GM12878 (cell line): ENCODE measurements at regions not wholly inside any gene's neighbourhood (a gene's known extent, or its start where the extent isn't known, plus 50 kb on each side); places are given as distances from the start of the nearest gene placed in this dataset.

Source experiments
- ATAC-seq: fragments of 200-7000 bp; cut with Tn5 transposase; 3 replicates; pipeline ENCODE4 v1.9.1; 2020; ENCODE audit warnings: mild to moderate bottlenecking, moderate library complexity
- BruUV-seq: library from RNA; stranded (reverse); fragments of 400-500 nt; replicated peaks from 2 replicates; lab custom pipeline; 2021; lab: Mats Ljungman, UMichigan
- CTCF ChIA-PET: fragments of 300-600 bp; sonication (Branson Sonifier 250); formaldehyde crosslinking; extraction: SDS; loops from one replicate; lab custom pipeline; 2021; ENCODE audit warnings: inconsistent platforms; lab: Yijun Ruan, JAX
- POLR2A ChIA-PET: fragments of 350-600 bp; formaldehyde crosslinking; extraction: SDS; loops from one replicate; lab custom pipeline; 2021; ENCODE audit warnings: inconsistent platforms; lab: Charles Lee
- RAD21 ChIA-PET: fragments of 300-600 bp; sonication (Branson Sonifier 250); formaldehyde crosslinking; loops from one replicate; lab custom pipeline; 2023; ENCODE audit warnings: antibody characterized with exemption; ENCODE audit not compliant: unreplicated experiment; lab: Charles Lee
- SMC1A ChIA-PET: fragments of 300-600 bp; sonication (Branson Sonifier 250); formaldehyde crosslinking; loops from one replicate; lab custom pipeline; 2023; ENCODE audit not compliant: unreplicated experiment, uncharacterized antibody; lab: Charles Lee
- DNase-seq: peaks from one replicate; pipeline ENCODE4 v3.0.0-alpha.2; 2011; ENCODE audit warnings: low read depth, low spot score
- FAIRE-seq: peaks from 3 replicates; lab custom pipeline; 2011; peaks lifted over from hg19 to GRCh38; lab: Jason Lieb, UNC
- H2AFZ ChIP-seq: 2 replicates; pipeline ENCODE4 v1.6.0; 2011; ENCODE audit warnings: low read depth, low read length, control low read depth; ENCODE audit not compliant: control insufficient read depth
- H3K27ac ChIP-seq: 2 replicates; pipeline ENCODE4 v1.5.1; 2011; ENCODE audit warnings: control low read depth; ENCODE audit not compliant: control insufficient read depth, insufficient read depth
- H3K27me3 ChIP-seq, 2 experiments: replicated peaks in 1 of 2; 2 replicates each; pipeline versions ENCODE4 v1.6.0 to v1.6.1; 2011; ENCODE audit warnings: low read length in 1 of 2; ENCODE audit not compliant: control insufficient read depth in 2 of 2, insufficient read depth in 2 of 2
- H3K36me3 ChIP-seq, 2 experiments: 2 replicates each; pipeline ENCODE4 v1.5.1; 2011; ENCODE audit warnings: low read length in 1 of 2; ENCODE audit not compliant: control insufficient read depth in 2 of 2, insufficient read depth in 2 of 2
- H3K4me1 ChIP-seq: 2 replicates; pipeline ENCODE4 v1.6.1; 2011; ENCODE audit warnings: mild to moderate bottlenecking, low read length, moderate library complexity, mixed read lengths; ENCODE audit not compliant: control insufficient read depth, insufficient read depth
- H3K4me2 ChIP-seq: 2 replicates; pipeline ENCODE4 v1.6.0; 2011; ENCODE audit warnings: control low read depth; ENCODE audit not compliant: control insufficient read depth, insufficient read depth
- H3K4me3 ChIP-seq: fragments of 200-600 bp; sonication (generic); 2 replicates; pipeline ENCODE4 v1.5.1; 2016
- H3K79me2 ChIP-seq: 2 replicates; pipeline ENCODE4 v1.6.0; 2011; ENCODE audit warnings: low read length; ENCODE audit not compliant: control insufficient read depth, insufficient read depth
- H3K9ac ChIP-seq: 2 replicates; pipeline ENCODE4 v1.8.0; 2011; ENCODE audit warnings: low read length, control low read depth, mixed read lengths; ENCODE audit not compliant: control insufficient read depth, insufficient read depth
- H3K9me3 ChIP-seq: replicated peaks from 3 replicates; pipeline ENCODE4 v1.5.1; 2011; ENCODE audit warnings: mild to moderate bottlenecking, low read length; ENCODE audit not compliant: control insufficient read depth, insufficient read depth
- H4K20me1 ChIP-seq: 2 replicates; pipeline ENCODE4 v1.6.0; 2011; ENCODE audit not compliant: control insufficient read depth, insufficient read depth
- CHD1 ChIP-seq: IDR thresholded peaks from 2 replicates; pipeline ENCODE4 v1.6.1; 2012; ENCODE audit warnings: low read depth, low read length, improper control_type of control experiment
- FOS ChIP-seq: IDR thresholded peaks from 3 replicates; pipeline ENCODE4 v1.6.1; 2011; ENCODE audit warnings: borderline replicate concordance; ENCODE audit not compliant: insufficient read length; ENCODE audit errors: extremely low read depth
- NR2C1 ChIP-seq: fragments of 450-650 bp; IDR thresholded peaks from 2 replicates; pipeline ENCODE4 v1.6.1; 2017; ENCODE audit warnings: antibody characterized with exemption, mild to moderate bottlenecking, moderate library complexity
- POU2F2 ChIP-seq: IDR thresholded peaks from 3 replicates; pipeline ENCODE4 v1.6.1; 2011; ENCODE audit warnings: low read depth, mild to moderate bottlenecking, low read length, borderline replicate concordance
- SIX5 ChIP-seq: IDR thresholded peaks from 2 replicates; pipeline ENCODE4 v1.6.1; 2011; ENCODE audit warnings: mild to moderate bottlenecking, low read depth, low read length, moderate library complexity; ENCODE audit not compliant: severe bottlenecking
- WGBS: methylation state at CpG from one replicate; pipeline ENCODE4 v1.1.6; 2016; ENCODE audit warnings: low lambda C conversion rate; ENCODE audit not compliant: insufficient replicate concordance, insufficient coverage; ENCODE audit errors: missing lambda C conversion rate; 5-methylcytosine and 5-hydroxymethylcytosine counted together
- in situ Hi-C: fragments of 300-500 bp; cut with MboI; formaldehyde crosslinking; loops from 9 replicates; pipeline ENCODE4 v1.14.3; 2018; ENCODE audit warnings: mixed read lengths
- intact Hi-C: fragments of 100-400 bp; cut with micrococcal nuclease; formaldehyde crosslinking; loops from one replicate; pipeline ENCODE4 v1.14.2; 2022; ENCODE audit not compliant: unreplicated experiment
- TF ChIP-seq, protein P1 (sequence below): fragments of 450-650 bp; IDR thresholded peaks from 2 replicates; pipeline ENCODE4 v1.6.1; 2014; ENCODE audit warnings: mild to moderate bottlenecking
- TF ChIP-seq, protein P2 (sequence below): fragments of 450-650 bp; IDR thresholded peaks from 2 replicates; pipeline ENCODE4 v1.6.1; 2017; ENCODE audit warnings: mild to moderate bottlenecking, moderate library complexity
- TF ChIP-seq, protein P3 (sequence below): IDR thresholded peaks from 2 replicates; pipeline ENCODE4 v1.6.1; 2011; ENCODE audit warnings: low read depth, low read length, improper control_type of control experiment, borderline replicate concordance
- TF ChIP-seq, protein P4 (sequence below): fragments of 150-350 bp; IDR thresholded peaks from 2 replicates; pipeline ENCODE4 v1.6.1; 2014; ENCODE audit warnings: mild to moderate bottlenecking, low read depth, low read length
- TF ChIP-seq, protein P5 (sequence below): fragments of 450-650 bp; IDR thresholded peaks from 2 replicates; pipeline ENCODE4 v1.6.1; 2016; ENCODE audit warnings: mild to moderate bottlenecking, moderate library complexity, borderline replicate concordance

- Histone ChIP-seq H4K20me1 (no peaks in the 10 kb centered on the region), H3K79me2 (no peaks in the 10 kb centered on the region), H3K4me1 (no peaks in the 10 kb centered on the region), H3K36me3 (no peaks in the 10 kb centered on the region), H3K9me3 (no peaks in the 10 kb centered on the region; the same call in 2 of the 3 replicates), H3K9ac (no peak overlapping the region), H3K27me3 (peaks cover 0 to 4% of the 10 kb centered on the region in 2 experiments; a peak in 1 of 4 replicates), H3K4me2 (no peak overlapping the region), H3K27ac (no peak overlapping the region), H3K4me3 (no peak overlapping the region), H2AFZ (no peak overlapping the region)
- POLR2A ChIA-PET, result no interaction called here
- DNase-seq, result no peak
- SMC1A ChIA-PET, result interaction anchor here (1.0 kb wide), 1 partner anchor 9 kb away, joined by 3 read pairs; no protein-coding TSS in a partner anchor
- RAD21 ChIA-PET, result interaction anchor here (0.6 kb wide), 1 partner anchor 543 kb away, joined by 3 read pairs; no protein-coding TSS in a partner anchor
- FAIRE-seq, result no peak
- intact Hi-C loops, result no loop called here
- CTCF ChIA-PET, result interaction anchor here (0.6 kb wide), 1 partner anchor 569 kb away, joined by 4 read pairs; no protein-coding TSS in a partner anchor
- BruUV-seq, result no TSS peak
- in situ Hi-C loops, result no loop called here
- 21% methylated on average over 5 of the region's 5 CpGs for WGBS
- ATAC-seq, result no peak
- TF ChIP-seq, protein P1, sequence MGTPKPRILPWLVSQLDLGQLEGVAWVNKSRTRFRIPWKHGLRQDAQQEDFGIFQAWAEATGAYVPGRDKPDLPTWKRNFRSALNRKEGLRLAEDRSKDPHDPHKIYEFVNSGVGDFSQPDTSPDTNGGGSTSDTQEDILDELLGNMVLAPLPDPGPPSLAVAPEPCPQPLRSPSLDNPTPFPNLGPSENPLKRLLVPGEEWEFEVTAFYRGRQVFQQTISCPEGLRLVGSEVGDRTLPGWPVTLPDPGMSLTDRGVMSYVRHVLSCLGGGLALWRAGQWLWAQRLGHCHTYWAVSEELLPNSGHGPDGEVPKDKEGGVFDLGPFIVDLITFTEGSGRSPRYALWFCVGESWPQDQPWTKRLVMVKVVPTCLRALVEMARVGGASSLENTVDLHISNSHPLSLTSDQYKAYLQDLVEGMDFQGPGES, result no peak
- TF ChIP-seq SIX5 (no peak), NR2C1 (no peak), FOS (no peak), CHD1 (no peak), POU2F2 (no peak)
- TF ChIP-seq, protein P2, sequence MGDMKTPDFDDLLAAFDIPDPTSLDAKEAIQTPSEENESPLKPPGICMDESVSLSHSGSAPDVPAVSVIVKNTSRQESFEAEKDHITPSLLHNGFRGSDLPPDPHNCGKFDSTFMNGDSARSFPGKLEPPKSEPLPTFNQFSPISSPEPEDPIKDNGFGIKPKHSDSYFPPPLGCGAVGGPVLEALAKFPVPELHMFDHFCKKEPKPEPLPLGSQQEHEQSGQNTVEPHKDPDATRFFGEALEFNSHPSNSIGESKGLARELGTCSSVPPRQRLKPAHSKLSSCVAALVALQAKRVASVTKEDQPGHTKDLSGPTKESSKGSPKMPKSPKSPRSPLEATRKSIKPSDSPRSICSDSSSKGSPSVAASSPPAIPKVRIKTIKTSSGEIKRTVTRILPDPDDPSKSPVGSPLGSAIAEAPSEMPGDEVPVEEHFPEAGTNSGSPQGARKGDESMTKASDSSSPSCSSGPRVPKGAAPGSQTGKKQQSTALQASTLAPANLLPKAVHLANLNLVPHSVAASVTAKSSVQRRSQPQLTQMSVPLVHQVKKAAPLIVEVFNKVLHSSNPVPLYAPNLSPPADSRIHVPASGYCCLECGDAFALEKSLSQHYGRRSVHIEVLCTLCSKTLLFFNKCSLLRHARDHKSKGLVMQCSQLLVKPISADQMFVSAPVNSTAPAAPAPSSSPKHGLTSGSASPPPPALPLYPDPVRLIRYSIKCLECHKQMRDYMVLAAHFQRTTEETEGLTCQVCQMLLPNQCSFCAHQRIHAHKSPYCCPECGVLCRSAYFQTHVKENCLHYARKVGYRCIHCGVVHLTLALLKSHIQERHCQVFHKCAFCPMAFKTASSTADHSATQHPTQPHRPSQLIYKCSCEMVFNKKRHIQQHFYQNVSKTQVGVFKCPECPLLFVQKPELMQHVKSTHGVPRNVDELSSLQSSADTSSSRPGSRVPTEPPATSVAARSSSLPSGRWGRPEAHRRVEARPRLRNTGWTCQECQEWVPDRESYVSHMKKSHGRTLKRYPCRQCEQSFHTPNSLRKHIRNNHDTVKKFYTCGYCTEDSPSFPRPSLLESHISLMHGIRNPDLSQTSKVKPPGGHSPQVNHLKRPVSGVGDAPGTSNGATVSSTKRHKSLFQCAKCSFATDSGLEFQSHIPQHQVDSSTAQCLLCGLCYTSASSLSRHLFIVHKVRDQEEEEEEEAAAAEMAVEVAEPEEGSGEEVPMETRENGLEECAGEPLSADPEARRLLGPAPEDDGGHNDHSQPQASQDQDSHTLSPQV, result no peak
- TF ChIP-seq, protein P3, sequence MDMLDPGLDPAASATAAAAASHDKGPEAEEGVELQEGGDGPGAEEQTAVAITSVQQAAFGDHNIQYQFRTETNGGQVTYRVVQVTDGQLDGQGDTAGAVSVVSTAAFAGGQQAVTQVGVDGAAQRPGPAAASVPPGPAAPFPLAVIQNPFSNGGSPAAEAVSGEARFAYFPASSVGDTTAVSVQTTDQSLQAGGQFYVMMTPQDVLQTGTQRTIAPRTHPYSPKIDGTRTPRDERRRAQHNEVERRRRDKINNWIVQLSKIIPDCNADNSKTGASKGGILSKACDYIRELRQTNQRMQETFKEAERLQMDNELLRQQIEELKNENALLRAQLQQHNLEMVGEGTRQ, result no peak
- TF ChIP-seq, protein P4, sequence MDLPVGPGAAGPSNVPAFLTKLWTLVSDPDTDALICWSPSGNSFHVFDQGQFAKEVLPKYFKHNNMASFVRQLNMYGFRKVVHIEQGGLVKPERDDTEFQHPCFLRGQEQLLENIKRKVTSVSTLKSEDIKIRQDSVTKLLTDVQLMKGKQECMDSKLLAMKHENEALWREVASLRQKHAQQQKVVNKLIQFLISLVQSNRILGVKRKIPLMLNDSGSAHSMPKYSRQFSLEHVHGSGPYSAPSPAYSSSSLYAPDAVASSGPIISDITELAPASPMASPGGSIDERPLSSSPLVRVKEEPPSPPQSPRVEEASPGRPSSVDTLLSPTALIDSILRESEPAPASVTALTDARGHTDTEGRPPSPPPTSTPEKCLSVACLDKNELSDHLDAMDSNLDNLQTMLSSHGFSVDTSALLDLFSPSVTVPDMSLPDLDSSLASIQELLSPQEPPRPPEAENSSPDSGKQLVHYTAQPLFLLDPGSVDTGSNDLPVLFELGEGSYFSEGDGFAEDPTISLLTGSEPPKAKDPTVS, result no peak
- TF ChIP-seq, protein P5, sequence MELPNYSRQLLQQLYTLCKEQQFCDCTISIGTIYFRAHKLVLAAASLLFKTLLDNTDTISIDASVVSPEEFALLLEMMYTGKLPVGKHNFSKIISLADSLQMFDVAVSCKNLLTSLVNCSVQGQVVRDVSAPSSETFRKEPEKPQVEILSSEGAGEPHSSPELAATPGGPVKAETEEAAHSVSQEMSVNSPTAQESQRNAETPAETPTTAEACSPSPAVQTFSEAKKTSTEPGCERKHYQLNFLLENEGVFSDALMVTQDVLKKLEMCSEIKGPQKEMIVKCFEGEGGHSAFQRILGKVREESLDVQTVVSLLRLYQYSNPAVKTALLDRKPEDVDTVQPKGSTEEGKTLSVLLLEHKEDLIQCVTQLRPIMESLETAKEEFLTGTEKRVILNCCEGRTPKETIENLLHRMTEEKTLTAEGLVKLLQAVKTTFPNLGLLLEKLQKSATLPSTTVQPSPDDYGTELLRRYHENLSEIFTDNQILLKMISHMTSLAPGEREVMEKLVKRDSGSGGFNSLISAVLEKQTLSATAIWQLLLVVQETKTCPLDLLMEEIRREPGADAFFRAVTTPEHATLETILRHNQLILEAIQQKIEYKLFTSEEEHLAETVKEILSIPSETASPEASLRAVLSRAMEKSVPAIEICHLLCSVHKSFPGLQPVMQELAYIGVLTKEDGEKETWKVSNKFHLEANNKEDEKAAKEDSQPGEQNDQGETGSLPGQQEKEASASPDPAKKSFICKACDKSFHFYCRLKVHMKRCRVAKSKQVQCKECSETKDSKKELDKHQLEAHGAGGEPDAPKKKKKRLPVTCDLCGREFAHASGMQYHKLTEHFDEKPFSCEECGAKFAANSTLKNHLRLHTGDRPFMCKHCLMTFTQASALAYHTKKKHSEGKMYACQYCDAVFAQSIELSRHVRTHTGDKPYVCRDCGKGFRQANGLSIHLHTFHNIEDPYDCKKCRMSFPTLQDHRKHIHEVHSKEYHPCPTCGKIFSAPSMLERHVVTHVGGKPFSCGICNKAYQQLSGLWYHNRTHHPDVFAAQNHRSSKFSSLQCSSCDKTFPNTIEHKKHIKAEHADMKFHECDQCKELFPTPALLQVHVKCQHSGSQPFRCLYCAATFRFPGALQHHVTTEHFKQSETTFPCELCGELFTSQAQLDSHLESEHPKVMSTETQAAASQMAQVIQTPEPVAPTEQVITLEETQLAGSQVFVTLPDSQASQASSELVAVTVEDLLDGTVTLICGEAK, result no peak
Observed at GRCh38 chr6:156420172-156420993, 356.8 kb upstream of the ARID1B start.
